ENCODE measurements at regions not wholly inside any gene's neighbourhood (a gene's known extent, or its start where the extent isn't known, plus 50 kb on each side); places are given as distances from the start of the nearest gene placed in this dataset.

GRCh38 chr2:64300066-64300465, 153.9 kb upstream of the LGALSL start:
- no peak for TF ChIP-seq EZH2 (IDR thresholded peaks at IDR 0.05)
- TF ChIP-seq POLR2AphosphoS5 (IDR thresholded peaks at IDR 0.05; ENCODE audit: borderline replicate concordance, low read depth, low read length) = no peak
